ENCODE measurements at regions not wholly inside any gene's neighbourhood (a gene's known extent, or its start where the extent isn't known, plus 50 kb on each side); places are given as distances from the start of the nearest gene placed in this dataset.

DNA sequence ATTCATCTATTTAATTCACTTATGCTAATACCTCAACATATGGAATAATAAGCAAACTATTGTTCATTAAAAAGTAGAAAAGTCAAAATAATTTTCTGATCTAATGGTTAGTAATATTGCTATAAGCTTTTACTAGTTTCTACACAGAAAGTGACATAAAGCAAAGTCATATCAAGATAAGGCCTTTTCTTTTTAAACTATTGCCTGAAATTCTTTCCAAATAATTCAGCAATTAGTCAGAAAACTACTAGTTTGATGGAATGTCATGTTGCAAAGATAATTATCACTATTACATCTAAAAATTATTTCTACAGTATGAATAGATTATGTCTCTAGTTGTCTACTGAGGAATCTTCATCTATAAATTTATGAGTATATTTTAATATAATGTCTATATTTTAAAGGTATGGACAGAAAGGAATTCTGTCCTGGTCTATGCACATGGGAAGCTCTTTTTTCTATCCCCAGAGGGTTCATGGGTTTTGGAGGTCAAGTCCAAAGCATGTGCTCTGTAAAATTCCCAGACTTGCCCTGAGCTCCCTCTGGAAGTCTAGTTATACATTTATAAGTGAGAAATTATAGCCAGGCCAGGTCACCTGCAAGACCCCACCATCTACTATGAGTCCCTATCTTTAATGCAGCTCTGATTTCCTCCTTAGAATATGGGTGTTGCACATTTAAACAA, 84.6 kb upstream of the DPYD start:
- Histone ChIP-seq H3K4me3 (no peak overlapping the region), H3K9me3 (no peaks in the 10 kb centered on the region), H3K27me3 (no peaks in the 10 kb centered on the region), H3K27ac (no peak overlapping the region), H3K4me1 (no peaks in the 10 kb centered on the region), H3K36me3 (ENCODE audit: low read depth, missing control alignments) (no peaks in the 10 kb centered on the region)
- DNase-seq, result no peak
- intact Hi-C loops (cut with DNase I; ENCODE audit: low total_unique reads), result no loop called here
- TF ChIP-seq POLR2A (IDR thresholded peaks at IDR 0.05), result no peak
- TF ChIP-seq CTCF (IDR thresholded peaks at IDR 0.05), result no peak

- no peaks in the 10 kb centered on the region for H3K9me3 ChIP-seq
- no peak overlapping the region for H3K27ac ChIP-seq
- no peaks in the 10 kb centered on the region for H3K36me3 ChIP-seq (ENCODE audit: low read depth, missing control alignments)
- no peak overlapping the region for H3K4me3 ChIP-seq
- TF ChIP-seq CTCF (IDR thresholded peaks at IDR 0.05) (no peak), POLR2A (IDR thresholded peaks at IDR 0.05) (no peak)
- intact Hi-C loops (cut with DNase I; ENCODE audit: low total_unique reads), result no loop called here
- DNase-seq, result no peak
- WGBS, 2 donors, result 64 to 67% methylated on average over 1 of the region's 1 CpG
- H3K4me1 ChIP-seq, result no peaks in the 10 kb centered on the region
- H3K27me3 ChIP-seq, result no peaks in the 10 kb centered on the region
Observed at GRCh38 chr1:98003442-98003841, 82.6 kb upstream of the DPYD start.

GRCh38 chr1:98002288-98002687, 81.5 kb upstream of the DPYD start:
- no peak for DNase-seq

DNA sequence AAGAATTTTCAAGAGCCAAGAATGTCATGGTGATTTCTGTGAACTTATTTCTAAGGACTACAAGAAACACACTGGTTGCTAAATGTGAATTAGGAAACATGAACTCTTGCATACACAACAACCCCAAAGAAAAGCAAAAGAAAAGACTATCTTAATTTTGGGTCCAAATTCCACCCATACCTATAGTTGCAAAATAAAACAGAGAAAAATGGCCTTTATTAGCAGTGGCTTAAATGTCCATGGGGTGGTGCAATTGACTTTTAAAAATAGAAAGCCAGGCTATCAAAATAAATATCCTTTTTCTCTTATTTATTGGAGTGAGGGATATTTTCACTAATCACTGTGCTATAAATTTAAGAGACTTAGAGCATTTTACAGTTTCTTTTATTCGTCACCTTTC, 80.9 kb upstream of the DPYD start:
- WGBS, 2 donors, result 90 to 94% methylated on average over 1 of the region's 1 CpG
- DNase-seq, result no peak

More at GRCh38 chr1:98002288-98002687, 81.5 kb upstream of the DPYD start:
- no peaks in the 10 kb centered on the region for H3K9me3 ChIP-seq
- WGBS, 2 donors, result 78 to 81% methylated on average over 2 of the region's 2 CpGs
- H3K27ac ChIP-seq, result no peak overlapping the region
- intact Hi-C loops (cut with DNase I; ENCODE audit: low total_unique reads), result no loop called here
- TF ChIP-seq POLR2A (IDR thresholded peaks at IDR 0.05) (no peak), CTCF (IDR thresholded peaks at IDR 0.05) (no peak)
- H3K36me3 ChIP-seq (ENCODE audit: low read depth, missing control alignments), result no peaks in the 10 kb centered on the region
- no peak overlapping the region for H3K4me3 ChIP-seq
- H3K4me1 ChIP-seq, result no peaks in the 10 kb centered on the region
- no peaks in the 10 kb centered on the region for H3K27me3 ChIP-seq

More for the DNA sequence above, 80.9 kb upstream of the DPYD start:
- Histone ChIP-seq H3K4me1 (no peaks in the 10 kb centered on the region), H3K36me3 (ENCODE audit: low read depth, missing control alignments) (no peaks in the 10 kb centered on the region), H3K27ac (no peak overlapping the region), H3K4me3 (no peak overlapping the region), H3K9me3 (no peaks in the 10 kb centered on the region), H3K27me3 (no peaks in the 10 kb centered on the region)
- intact Hi-C loops (cut with DNase I; ENCODE audit: low total_unique reads), result no loop called here
- TF ChIP-seq POLR2A (IDR thresholded peaks at IDR 0.05) (no peak), CTCF (IDR thresholded peaks at IDR 0.05) (no peak)
